HG03575 (cell line): ENCODE measurements at regions not wholly inside any gene's neighbourhood (a gene's known extent, or its start where the extent isn't known, plus 50 kb on each side); places are given as distances from the start of the nearest gene placed in this dataset.
A peak's percentile ranks its signal among the peaks of the same experiment; 100 is the strongest.

ENCODE experiments used
- ATAC-seq: cut with Tn5 transposase; IDR thresholded peaks from one replicate; pipeline ENCODE4 v1.9.1; 2021; ENCODE audit not compliant: unreplicated experiment, insufficient number of reproducible peaks, low FRiP score; ENCODE audit errors: extremely low read depth

DNA sequence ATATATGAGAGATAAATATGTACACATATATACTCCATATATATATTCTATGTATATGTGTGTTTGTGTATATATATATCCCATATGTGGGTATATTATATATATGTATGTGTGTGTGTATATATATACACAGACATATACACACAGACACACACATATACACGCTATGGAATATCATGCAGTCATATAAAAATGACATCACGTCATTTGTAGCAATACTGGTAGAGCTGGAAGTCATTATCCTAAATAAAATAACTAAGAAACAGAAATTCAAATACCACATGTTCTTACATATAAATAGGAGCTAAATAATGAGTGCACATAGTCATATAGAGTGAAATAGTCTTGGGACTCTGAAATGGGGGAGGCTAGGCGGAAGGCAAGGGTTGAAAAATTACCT is 1000.2 kb downstream of the LRFN5 start:
- ATAC-seq, result no peak

DNA sequence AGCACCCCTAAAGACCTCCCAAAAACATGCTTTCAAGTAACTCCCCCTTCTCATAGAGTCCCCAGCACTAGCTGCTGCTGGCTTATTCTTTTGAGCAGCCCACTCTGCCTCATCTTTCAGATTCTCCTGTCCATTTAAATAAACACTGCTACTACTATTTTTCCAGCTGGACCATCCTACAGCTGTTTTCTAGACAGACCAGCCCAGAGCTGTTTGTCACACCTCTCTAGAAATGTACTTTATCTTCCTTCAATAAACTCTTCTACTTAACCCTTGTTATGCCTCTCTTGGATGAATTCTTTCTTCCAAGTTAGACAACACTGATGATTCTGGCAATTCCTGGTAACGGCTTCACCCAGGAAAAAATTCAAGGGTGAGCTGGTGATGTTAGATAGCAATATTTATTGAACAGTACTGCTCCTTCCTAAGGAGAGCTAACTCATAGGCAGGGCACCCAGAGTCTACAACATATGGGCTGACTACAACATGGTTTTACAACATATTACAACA is 995.7 kb downstream of the LRFN5 start:
- ATAC-seq, result no peak

DNA sequence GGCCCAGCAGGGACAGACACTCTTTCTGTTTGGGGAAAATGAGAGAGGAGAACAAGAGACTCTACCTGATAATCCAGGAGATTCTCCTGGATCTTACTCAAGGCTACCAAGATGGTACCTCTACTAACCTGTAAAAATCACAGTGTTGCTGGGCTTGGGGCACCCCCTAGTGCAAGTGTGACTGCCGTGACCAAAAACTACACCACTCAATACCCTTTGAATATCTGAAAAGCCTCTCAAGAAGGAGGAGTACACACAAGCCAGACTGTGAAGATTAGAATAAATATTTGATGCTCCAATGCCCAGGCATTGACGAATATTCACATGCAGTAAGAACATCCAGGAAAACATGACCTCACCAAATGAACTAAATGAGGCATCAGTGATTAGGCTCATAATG is 965.4 kb downstream of the LRFN5 start:
- no peak for ATAC-seq

DNA sequence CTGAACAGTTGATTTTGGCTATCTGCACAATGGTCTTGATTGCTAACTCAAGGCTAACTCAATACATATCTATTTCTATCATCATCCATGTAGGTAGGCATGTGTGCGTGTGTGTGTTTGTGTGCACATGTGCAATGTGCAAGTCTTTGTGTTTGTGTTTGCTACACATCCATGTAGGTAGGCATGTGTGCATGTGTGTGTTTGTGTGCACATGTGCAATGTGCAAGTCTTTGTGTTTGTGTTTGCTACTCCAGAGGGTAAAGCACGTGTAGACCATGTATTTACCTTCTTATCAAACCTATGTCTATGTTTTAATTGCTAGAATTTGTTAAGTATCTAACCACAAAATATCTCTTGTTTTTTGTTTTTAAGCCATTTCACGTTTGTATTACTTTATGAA is 962.6 kb downstream of the LRFN5 start:
- ATAC-seq, result no peak

DNA sequence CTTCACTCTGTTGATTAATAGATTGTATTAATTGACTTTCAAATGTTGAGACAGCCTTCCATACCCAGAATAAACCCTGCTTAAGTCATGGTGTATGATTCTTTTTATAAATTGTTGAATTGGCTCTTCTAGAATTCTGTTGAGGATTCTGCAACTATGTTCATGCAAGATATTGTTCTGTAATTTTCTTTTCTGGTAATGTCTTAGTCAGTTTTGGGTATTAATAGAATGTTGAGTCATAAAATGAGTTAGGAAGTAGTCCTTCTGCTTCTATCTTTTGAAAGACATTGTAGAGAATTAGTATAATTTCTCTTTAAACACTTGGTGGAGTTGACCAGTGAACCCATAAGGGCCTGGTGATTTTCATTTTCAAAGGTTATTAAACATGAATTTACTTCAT is 958.9 kb downstream of the LRFN5 start:
- ATAC-seq, result no peak

DNA sequence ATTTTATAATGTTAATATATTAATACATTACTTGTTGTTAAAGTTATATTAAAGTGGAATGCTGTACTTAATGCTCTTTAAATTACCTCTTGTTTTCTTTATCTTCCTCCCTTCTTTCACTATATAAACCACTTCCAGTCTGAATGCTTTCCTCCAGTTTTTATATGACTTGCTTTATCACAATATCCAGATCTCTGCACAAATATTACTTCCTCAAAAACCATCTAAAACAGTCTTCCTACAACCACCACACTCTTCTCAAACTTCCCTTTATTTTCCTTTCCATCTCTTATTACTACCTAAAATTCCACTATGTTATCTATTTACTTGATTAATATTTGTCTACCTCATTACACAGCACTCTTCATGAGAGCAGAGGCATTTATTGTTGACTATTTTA is 956.6 kb downstream of the LRFN5 start:
- no peak for ATAC-seq

DNA sequence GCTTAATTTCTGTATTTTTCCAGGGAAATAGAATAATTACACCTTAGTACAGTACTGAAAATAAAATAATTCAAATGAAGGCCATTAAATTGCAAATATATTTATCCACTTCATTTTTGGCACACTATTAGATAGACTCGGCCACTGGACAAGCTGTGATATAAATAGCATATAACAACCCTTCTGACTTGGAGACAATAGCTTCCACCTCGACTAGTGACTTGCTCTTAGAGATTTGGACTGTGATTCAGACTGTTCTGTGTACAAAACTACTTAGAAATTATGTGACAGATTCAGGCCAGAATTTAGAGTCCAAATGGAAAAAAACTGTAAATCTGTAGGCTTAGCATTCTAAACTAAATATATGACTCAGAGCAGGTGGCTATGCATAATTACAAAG is 949.9 kb downstream of the LRFN5 start:
- ATAC-seq, result no peak

DNA sequence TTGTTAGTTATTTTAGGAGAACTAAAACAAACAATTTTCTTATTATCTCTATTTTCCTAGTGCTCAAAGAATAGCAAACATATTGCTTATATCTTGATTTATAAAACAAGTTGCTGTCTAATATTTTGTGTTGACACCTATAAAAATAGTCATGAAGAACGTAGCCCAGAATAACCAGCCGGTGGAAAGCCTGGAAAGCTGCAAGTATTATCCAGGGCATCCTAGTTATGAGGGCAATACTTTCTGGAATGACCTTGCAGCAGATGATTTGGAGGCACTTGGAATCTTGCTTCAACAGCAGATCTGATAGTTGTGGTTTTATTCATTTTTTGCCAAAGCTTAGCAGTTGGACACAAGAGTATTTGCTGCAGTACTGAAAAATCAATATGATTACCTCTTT is 948.7 kb downstream of the LRFN5 start:
- no peak for ATAC-seq

DNA sequence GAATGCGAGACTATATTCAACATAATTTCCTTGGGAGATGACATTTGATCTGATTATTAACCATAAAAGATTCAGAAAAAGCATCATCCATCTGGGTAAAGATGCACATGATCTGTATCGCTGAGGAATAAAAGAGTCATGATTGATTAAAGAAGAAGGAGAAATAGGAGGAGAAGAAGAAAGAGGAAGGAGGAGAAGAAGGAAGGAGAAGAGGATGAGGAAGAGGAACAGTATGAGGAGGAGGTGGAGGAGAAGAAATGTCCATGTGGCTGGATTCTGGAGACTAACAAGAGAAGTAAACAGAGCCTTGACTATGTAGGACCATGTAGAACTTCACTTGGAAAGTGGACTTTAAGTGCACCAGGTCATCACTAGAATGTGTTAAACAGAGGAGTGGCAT is 947.4 kb downstream of the LRFN5 start:
- no peak for ATAC-seq

DNA sequence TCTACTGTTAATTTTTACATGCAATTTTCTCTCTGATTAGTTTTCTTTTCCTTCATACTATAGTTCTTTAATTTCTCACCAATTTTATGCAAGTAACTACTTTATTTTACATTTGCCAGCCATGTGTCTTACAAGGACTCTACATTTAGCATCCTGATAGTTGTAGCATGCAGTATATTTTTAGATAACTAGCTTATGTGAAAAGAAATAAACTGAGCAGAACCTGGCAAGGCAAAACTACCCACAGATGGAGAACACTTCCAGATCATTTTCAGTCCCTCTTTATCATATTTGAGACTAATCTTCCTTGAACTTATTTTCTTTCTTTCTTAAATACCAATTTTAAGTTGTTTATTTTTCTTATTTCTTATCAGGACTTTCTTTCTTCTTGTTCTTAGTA is 943.6 kb downstream of the LRFN5 start:
- ATAC-seq, result no peak

DNA sequence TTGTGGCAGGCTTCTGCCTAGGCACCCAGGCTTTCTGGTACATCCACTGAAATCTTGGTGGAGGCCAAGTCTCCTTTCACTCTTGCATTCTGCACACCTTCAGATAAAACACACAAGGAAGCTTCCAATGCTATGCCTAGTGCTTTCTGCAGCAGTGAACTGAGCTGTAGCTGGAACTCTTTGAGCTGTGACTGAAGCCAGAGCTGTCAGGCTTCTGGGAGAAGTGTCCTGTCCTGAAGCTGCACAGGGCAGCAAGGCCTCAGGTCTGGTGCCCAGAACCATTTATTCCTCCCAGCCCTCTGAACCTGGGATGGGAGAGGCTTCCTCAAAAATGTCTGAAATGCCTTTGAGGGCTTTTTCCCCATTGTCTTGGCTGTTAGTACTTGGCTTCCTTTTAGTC is 941.7 kb downstream of the LRFN5 start:
- ATAC-seq, result no peak

DNA sequence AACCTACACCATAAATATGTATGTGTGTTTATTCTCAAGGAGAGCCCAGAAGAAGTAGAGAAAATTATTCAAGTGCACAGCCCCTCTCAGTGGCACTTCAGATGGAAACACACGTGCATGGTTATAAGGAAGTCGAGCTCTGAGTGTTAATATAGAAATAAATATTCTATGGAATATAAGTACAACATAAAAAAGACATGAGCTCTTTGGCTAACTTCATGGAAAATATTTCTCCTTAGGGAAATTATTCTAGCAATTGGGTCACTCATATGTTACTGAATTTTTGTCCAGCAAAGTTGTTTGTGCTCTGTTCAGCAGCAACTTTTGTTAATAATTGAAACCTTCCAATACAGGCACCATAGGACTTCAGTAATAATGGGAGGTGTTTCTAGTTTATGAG is 939.0 kb downstream of the LRFN5 start:
- no peak for ATAC-seq

DNA sequence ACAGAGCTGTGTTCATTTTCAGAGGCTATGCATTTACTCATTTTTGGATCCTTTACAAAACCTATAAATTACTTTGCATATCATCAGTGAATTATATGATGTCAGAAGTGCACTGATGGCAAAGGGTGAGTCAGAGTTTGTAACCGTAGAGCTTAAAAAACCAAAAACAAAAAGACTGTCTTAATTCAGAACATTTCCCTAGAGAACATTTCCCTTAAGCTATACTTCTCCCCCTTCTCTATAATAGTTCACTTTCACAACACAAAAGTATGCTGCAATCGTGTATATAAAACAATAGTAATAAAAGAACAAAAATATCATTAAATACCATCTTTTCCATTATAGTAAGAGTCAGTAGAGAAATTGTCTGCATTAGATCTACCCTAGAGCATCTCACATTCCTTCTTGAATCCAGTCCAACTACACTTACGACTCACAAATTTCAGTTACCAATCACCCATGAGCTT is 934.9 kb downstream of the LRFN5 start:
- no peak for ATAC-seq

DNA sequence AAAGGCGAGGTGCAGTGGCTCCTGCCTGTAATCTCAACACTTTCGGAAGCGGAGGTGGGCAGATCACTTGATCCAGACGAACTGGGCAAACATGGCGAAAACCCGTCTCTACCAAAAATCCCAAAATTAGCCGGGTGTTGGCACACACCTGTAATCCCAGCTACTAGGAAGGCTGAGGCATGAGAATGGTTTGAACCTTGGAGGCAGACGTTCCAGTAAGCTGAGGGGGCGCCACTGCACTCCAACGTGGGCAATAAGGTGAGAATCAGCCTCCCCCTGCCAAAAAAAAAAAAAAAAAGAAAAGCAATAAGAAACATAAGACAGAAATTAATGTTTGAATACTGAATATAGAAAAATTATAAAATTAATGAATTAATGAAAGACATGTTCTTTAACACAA is 928.7 kb downstream of the LRFN5 start:
- no peak for ATAC-seq

DNA sequence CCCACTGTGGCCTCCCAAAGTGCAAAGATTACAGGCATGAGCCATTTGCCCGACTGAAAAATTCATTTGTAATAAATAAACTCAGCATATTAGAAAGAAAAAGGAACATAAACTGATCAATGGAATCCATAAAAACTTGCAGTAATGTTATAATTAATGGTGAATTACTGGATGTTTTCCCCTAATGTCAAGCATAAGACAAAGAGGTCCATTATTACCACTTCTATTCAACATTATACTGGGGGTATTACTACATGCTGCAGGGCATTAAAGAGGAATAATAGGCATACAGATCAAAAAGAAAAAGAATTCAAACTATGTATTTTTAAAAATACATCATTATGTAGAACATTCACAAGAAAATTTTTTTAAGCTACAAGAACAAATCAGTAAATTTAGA is 926.8 kb downstream of the LRFN5 start:
- no peak for ATAC-seq

DNA sequence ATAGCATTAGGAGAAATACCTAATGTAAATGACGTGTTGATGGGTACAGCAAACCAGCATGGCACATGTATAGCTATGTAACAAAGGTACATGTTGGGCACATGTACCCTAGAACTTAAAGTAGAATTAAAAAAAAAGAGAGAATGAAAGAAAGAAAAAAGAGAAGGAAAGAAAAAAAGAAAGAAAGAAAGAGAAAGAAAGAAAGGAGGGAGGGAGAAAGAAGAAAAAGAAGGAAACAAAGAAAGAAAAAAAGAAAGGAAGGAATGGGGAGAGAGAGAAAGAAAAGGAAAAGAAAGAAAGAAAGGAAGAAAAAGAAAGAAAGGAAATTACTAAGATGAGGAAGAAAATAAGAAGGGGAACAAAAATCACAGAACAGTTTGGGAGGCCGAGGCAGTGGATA is 925.5 kb downstream of the LRFN5 start:
- no peak for ATAC-seq

DNA sequence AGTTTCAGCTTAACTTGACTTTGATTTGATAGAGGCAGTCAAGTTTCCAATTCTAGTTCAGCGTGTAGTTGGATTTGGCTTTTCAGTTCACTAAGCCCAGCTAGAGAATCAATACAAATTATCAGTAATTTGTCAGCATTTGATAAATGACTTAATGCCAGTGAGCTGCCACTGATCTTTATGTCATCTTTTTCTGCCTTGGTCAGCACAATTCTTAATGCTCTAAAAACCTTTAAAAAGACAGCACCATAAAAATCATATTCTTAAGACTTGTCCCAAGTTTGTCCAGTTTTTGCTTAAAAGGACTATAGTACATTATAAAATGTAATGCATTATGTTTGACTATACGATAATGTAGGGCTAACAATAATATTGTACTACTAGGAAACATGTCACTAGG is 920.5 kb downstream of the LRFN5 start:
- ATAC-seq, result no peak

DNA sequence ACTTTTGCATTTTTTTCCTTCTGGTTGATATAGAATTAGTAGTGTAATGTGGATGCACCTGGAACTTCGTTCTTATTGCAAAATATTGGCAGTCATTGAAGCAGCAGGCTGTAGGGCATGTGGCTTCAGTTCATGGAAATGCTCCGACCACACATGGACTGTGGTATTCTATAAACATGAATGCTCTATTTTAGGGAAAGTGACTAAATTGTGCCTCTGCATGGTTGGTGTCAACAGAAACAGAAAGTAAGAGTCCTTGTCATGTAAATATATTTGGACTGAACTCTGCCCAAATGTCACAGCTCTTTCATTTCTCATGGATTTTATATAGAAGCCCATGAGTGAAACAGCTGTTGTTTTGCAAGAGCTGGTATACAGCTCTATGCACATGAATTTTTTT is 917.0 kb downstream of the LRFN5 start:
- peak; percentile 97 for ATAC-seq

DNA sequence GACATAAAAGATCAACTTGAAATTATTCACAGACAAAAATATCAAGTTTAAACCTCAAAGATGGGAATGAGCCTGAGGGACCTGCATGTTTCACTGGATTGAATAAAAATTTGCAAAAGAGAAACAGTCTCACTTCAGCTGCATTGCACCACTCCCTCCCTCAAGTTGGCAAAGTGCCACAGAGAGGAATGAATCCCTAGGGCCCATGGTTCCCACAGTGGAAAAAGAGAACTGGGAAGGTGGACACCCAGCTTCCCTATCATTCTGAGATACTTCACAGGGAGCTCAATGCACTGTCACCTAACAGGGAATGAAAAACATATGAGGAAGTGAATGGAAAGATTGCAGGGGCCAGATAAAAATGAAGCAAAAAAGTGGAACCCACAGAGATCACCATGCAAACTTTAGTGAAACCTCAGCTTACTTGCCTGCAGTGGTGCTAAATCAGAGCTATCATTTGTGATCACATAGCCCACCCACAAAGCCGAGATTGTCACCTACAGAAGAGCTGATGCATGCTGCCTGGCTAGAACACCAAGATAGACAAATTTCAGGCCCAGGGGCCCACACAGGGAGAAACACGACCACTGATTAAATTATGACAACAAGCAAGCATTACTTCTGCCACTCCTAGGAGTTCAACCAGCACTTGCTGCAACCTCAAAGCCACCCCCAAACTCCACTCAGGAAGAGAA is 911.3 kb downstream of the LRFN5 start:
- ATAC-seq, result no peak

DNA sequence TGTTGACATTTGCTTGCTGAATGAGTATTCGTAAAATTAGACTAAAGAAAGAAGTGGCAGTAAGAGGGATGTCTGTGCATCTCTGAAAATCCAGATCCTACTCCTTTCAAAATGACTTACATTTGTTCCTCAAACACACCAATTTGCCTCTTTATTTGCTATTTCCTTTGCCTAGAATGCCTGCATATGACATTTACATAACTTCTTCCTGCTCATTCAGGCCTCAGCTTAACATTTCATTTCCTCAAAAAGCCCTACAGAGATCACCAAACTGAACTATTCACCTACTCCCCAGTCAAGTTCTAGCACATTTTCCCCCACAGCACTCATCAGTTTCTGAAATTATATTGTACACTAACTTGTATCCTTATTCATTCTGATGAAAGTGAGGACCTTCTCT is 907.2 kb downstream of the LRFN5 start:
- no peak for ATAC-seq

DNA sequence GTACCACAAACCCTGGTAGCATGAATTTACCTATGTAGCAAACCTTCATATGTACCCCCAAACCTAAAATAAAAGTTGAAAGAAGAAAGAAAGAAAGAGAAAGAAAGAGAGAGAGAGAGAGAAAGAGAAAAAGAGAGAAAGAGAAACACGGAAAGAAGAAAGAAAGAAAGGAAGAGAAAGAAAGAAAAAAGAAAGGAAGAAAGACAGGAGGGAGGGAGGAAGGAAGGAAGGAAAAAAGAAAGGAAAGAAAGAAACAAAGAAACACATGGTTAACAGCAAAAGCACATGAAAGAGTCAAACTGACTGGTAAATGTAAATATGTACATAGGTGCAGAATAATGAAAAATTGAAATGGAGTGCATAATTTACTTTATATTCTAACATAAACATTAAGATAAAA is 903.4 kb downstream of the LRFN5 start:
- ATAC-seq, result no peak
